ENCODE measurements at regions not wholly inside any gene's neighbourhood (a gene's known extent, or its start where the extent isn't known, plus 50 kb on each side); places are given as distances from the start of the nearest gene placed in this dataset.

DNA sequence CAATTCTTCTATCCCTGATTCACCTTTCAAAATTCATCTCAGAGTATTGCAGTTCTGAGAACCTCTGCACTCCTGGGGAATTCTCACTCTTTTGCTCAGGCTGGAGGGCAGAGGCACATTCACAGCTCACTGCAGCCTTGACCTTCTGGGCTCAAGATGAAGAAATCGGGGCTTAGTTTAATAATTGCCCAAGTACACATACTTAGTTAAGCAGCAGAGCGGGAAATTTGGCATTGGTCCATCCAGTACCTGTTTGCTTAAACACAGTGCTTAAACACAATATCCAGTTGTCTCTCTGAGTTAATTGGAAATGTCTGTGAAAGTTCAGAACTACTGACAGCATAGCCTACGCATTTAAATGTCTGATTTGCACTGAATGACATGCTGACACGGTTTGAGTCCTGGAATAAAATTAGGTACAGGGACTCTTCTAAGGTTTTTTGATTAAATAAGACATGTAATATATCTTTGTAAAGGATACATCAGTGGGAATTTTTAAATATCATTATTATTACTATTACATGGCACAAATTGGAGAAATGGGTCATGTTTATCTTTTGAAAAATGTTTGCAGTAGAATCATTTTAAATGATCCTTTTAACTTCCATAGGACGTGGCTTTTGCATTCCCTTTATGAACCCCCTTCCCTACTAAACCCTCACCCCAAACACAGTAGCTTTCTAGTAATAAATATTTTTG lies 337.4 kb downstream of the SRGAP2C start:
- TF ChIP-seq, protein P1, sequence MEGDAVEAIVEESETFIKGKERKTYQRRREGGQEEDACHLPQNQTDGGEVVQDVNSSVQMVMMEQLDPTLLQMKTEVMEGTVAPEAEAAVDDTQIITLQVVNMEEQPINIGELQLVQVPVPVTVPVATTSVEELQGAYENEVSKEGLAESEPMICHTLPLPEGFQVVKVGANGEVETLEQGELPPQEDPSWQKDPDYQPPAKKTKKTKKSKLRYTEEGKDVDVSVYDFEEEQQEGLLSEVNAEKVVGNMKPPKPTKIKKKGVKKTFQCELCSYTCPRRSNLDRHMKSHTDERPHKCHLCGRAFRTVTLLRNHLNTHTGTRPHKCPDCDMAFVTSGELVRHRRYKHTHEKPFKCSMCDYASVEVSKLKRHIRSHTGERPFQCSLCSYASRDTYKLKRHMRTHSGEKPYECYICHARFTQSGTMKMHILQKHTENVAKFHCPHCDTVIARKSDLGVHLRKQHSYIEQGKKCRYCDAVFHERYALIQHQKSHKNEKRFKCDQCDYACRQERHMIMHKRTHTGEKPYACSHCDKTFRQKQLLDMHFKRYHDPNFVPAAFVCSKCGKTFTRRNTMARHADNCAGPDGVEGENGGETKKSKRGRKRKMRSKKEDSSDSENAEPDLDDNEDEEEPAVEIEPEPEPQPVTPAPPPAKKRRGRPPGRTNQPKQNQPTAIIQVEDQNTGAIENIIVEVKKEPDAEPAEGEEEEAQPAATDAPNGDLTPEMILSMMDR (IDR thresholded peaks at IDR 0.05), result no peak
- no peak for TF ChIP-seq POLR2A (IDR thresholded peaks at IDR 0.05)
